HCT116 (cell line): ENCODE measurements at regions not wholly inside any gene's neighbourhood (a gene's known extent, or its start where the extent isn't known, plus 50 kb on each side); places are given as distances from the start of the nearest gene placed in this dataset.
"Not testable (repeated sequence)": the region's sequence is repeated elsewhere in the genome, so short reads cannot be mapped to it uniquely, and the experiment has no call there.

ENCODE experiments used
- EZH2phosphoT487 ChIP-seq: fragments of 200-600 bp; IDR thresholded peaks from 2 replicates; pipeline ENCODE4 v1.6.1; 2018; ENCODE audit warnings: antibody characterized with exemption, borderline replicate concordance
- FOSL1 ChIP-seq: IDR thresholded peaks from 2 replicates; pipeline ENCODE4 v1.6.1; 2012; ENCODE audit warnings: low read depth
- POLR2A ChIP-seq: IDR thresholded peaks from 2 replicates; pipeline ENCODE4 v1.7.0; 2011; ENCODE audit warnings: borderline replicate concordance; ENCODE audit not compliant: insufficient read depth, insufficient read length; ENCODE audit errors: extremely low read depth
- POLR2AphosphoS5 ChIP-seq: IDR thresholded peaks from 2 replicates; pipeline ENCODE4 v1.6.1; 2011; ENCODE audit warnings: mild to moderate bottlenecking, low read depth, low read length, moderate library complexity
- RAD21 ChIP-seq: IDR thresholded peaks from 2 replicates; pipeline ENCODE4 v1.6.1; 2012; ENCODE audit warnings: low read depth, mild to moderate bottlenecking
- SP1 ChIP-seq: IDR thresholded peaks from 2 replicates; pipeline ENCODE4 v1.6.1; 2012; ENCODE audit warnings: low read depth
- SRF ChIP-seq: IDR thresholded peaks from 2 replicates; pipeline ENCODE4 v1.6.1; 2012; ENCODE audit warnings: low read depth
- ZNF274 ChIP-seq: fragments of 200-500 bp; sonication (Bioruptor generic); IDR thresholded peaks from 2 replicates; pipeline ENCODE4 v1.6.1; 2014; ENCODE audit warnings: mild to moderate bottlenecking, low read depth, low read length, inconsistent platforms
- TF ChIP-seq, protein P1 (sequence below), 3 experiments: fragments of 200-600 bp in 1 of 3; sonication (generic) in 1 of 3; IDR thresholded peaks in 2 of 3; conservative IDR thresholded peaks in 1 of 3; 2 replicates each; pipeline ENCODE4 v1.5.1; 2012 to 2017; ENCODE audit warnings: low read depth in 2 of 3, low read length in 2 of 3, antibody characterized with exemption in 1 of 3, borderline replicate concordance in 1 of 3, control low read depth in 1 of 3, mild to moderate bottlenecking in 1 of 3, mixed read lengths in 1 of 3, mixed run types in 1 of 3, moderate library complexity in 1 of 3; ENCODE audit not compliant: insufficient read depth in 1 of 3

GRCh38 chr21:27893619-27894018, 926.7 kb upstream of the ADAMTS5 start:
- TF ChIP-seq RAD21, POLR2AphosphoS5, POLR2A, SRF, ZNF274, FOSL1, EZH2phosphoT487, SP1: not testable (repeated sequence)
- TF ChIP-seq, protein P1, sequence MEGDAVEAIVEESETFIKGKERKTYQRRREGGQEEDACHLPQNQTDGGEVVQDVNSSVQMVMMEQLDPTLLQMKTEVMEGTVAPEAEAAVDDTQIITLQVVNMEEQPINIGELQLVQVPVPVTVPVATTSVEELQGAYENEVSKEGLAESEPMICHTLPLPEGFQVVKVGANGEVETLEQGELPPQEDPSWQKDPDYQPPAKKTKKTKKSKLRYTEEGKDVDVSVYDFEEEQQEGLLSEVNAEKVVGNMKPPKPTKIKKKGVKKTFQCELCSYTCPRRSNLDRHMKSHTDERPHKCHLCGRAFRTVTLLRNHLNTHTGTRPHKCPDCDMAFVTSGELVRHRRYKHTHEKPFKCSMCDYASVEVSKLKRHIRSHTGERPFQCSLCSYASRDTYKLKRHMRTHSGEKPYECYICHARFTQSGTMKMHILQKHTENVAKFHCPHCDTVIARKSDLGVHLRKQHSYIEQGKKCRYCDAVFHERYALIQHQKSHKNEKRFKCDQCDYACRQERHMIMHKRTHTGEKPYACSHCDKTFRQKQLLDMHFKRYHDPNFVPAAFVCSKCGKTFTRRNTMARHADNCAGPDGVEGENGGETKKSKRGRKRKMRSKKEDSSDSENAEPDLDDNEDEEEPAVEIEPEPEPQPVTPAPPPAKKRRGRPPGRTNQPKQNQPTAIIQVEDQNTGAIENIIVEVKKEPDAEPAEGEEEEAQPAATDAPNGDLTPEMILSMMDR (IDR thresholded peaks at IDR 0.05 in 2 of 3, conservative IDR thresholded peaks at IDR 0.05 in 1 of 3; ENCODE audit: borderline replicate concordance in 1 of 3, insufficient read depth in 1 of 3, low read depth in 2 of 3, low read length in 2 of 3): not testable (repeated sequence)
